ENCODE measurements at regions not wholly inside any gene's neighbourhood (a gene's known extent, or its start where the extent isn't known, plus 50 kb on each side); places are given as distances from the start of the nearest gene placed in this dataset.

- H3K27ac ChIP-seq (ENCODE audit: low read depth, low read length), result no peak overlapping the region
These were observed 96.7 kb downstream of the RHOB start for GRCh38 chr2:20543469-20544152.

GRCh38 chr2:20544153-20544747, 97.4 kb downstream of the RHOB start:
- POLR2A ChIA-PET, result interaction anchor here (0.6 to 2.0 kb wide), 2 partner anchors 10 to 97 kb away, joined by 7 to 22 read pairs; partner anchors contain the start of gene RHOB

More at GRCh38 chr2:20543469-20544152, 96.7 kb downstream of the RHOB start:
- H3K4me3 ChIP-seq (ENCODE audit: low read depth, low read length), result no peak overlapping the region
- H3K27me3 ChIP-seq (ENCODE audit: control insufficient read depth, insufficient read depth, low read length), result peaks cover 11% of the 10 kb centered on the region
- no peak for TF ChIP-seq CTCF (IDR thresholded peaks at IDR 0.05; ENCODE audit: low read depth, low read length)
- H3K9me3 ChIP-seq (ENCODE audit: control insufficient read depth, insufficient read depth, low read length), result no peaks in the 10 kb centered on the region; the same call in none of the 2 replicates
- no peak for DNase-seq (ENCODE audit: low read depth, low spot score)
- ChIA-PET POLR2A (interaction anchor here (0.6 to 2.0 kb wide), 3 partner anchors 11 to 97 kb away, joined by 3 to 22 read pairs (median 7); partner anchors contain the start of gene RHOB), CTCF (interaction anchor here (0.5 to 1.5 kb wide), 4 partner anchors 37 to 99 kb away, joined by 3 to 5 read pairs (median 4); no protein-coding TSS in a partner anchor)

GRCh38 chr2:20549144-20549543, 101.8 kb downstream of the HS1BP3 start:
- H3K27ac ChIP-seq (ENCODE audit: low read depth, low read length), result no peak overlapping the region
- no peaks in the 10 kb centered on the region; the same call in 1 of the 2 replicates for H3K9me3 ChIP-seq (ENCODE audit: control insufficient read depth, insufficient read depth, low read length)
- no peak for TF ChIP-seq CTCF (IDR thresholded peaks at IDR 0.05; ENCODE audit: low read depth, low read length)
- POLR2A ChIA-PET, result no interaction called here
- DNase-seq (ENCODE audit: low read depth, low spot score), result no peak
- CTCF ChIA-PET, result interaction anchor here (1.1 kb wide), 1 partner anchor 13 kb away, joined by 3 read pairs; no protein-coding TSS in a partner anchor
- H3K4me3 ChIP-seq (ENCODE audit: low read depth, low read length), result no peak overlapping the region
- H3K27me3 ChIP-seq (ENCODE audit: control insufficient read depth, insufficient read depth, low read length), result peaks cover 5% of the 10 kb centered on the region

More at GRCh38 chr2:20544153-20544747, 97.4 kb downstream of the RHOB start:
- CTCF ChIA-PET, result interaction anchor here (1.4 to 1.5 kb wide), 2 partner anchors 38 to 98 kb away, joined by 3 to 5 read pairs; no protein-coding TSS in a partner anchor
- Histone ChIP-seq H3K27me3 (ENCODE audit: control insufficient read depth, insufficient read depth, low read length) (peaks cover 11% of the 10 kb centered on the region), H3K27ac (ENCODE audit: low read depth, low read length) (no peak overlapping the region), H3K9me3 (ENCODE audit: control insufficient read depth, insufficient read depth, low read length) (no peaks in the 10 kb centered on the region; the same call in none of the 2 replicates), H3K4me3 (ENCODE audit: low read depth, low read length) (no peak overlapping the region)
- DNase-seq (ENCODE audit: low read depth, low spot score), result no peak
- TF ChIP-seq CTCF (IDR thresholded peaks at IDR 0.05; ENCODE audit: low read depth, low read length), result no peak

GRCh38 chr2:20549691-20550348, 101.1 kb downstream of the HS1BP3 start:
- no peak overlapping the region for H3K27ac ChIP-seq (ENCODE audit: low read depth, low read length)
- TF ChIP-seq CTCF (IDR thresholded peaks at IDR 0.05; ENCODE audit: low read depth, low read length), result no peak
- DNase-seq (ENCODE audit: low read depth, low spot score), result no peak
- CTCF ChIA-PET, result interaction anchor here (1.1 kb wide), 1 partner anchor 12 kb away, joined by 3 read pairs; no protein-coding TSS in a partner anchor
- POLR2A ChIA-PET, result no interaction called here
- no peaks in the 10 kb centered on the region; the same call in 1 of the 2 replicates for H3K9me3 ChIP-seq (ENCODE audit: control insufficient read depth, insufficient read depth, low read length)
- H3K4me3 ChIP-seq (ENCODE audit: low read depth, low read length), result no peak overlapping the region
- peaks cover 5% of the 10 kb centered on the region for H3K27me3 ChIP-seq (ENCODE audit: control insufficient read depth, insufficient read depth, low read length)

Data from AG04450 (cell line).